Activated T-helper 1 cell treated with anti-CD3 and anti-CD28 coated beads, Interleukin-2, amount 50 U/mL, for 16 hours (primary cell): ENCODE measurements at regions not wholly inside any gene's neighbourhood (a gene's known extent, or its start where the extent isn't known, plus 50 kb on each side); places are given as distances from the start of the nearest gene placed in this dataset.
"Not testable (repeated sequence)": the region's sequence is repeated elsewhere in the genome, so short reads cannot be mapped to it uniquely, and the experiment has no call there.

Source experiments
- DNase-seq, 2 donors: peaks; one replicate each; pipeline ENCODE4 v3.0.0-alpha.2; 2020; ENCODE audit warnings: low read depth in 1 of 2, low spot score in 1 of 2

DNA sequence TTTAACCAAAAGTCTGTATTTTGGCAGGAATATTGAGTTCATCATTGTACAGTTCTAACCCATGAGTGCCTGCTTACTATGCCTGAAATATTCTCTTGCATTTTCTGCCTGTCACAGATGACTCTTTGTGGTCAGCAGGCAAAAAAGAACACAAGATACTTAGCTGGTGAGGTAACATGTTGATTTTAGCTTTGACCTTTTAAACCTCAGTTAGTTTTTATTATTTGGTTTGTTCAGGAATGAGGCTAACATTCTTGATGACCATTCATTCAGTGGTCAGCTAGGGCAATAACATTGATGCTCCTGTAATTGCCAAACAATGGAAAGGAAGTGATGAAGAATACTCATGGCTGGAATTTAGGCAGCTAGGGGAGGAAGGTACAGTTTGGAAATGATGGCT lies 491.2 kb downstream of the PIK3C3 start:
- no peak for DNase-seq

DNA sequence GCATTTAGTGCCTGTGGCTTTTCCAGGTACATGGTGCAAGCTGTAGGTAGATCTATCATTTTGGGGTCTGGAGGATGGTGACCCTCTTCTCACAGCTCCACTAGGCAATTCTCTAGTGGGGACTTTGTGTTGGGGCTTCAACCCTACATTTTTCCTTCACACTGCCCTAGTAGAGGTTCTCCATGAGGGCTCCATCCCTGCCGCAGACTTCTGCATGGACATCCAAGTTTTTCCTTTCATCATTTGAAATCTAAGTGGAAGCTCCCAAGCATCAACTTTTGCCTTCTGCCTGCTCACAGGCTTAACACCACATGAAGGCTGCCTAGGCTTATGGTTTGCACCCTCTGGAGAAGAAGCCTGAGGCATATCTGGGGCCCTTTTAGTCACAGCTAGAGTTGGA lies 492.7 kb downstream of the PIK3C3 start:
- no peak for DNase-seq

DNA sequence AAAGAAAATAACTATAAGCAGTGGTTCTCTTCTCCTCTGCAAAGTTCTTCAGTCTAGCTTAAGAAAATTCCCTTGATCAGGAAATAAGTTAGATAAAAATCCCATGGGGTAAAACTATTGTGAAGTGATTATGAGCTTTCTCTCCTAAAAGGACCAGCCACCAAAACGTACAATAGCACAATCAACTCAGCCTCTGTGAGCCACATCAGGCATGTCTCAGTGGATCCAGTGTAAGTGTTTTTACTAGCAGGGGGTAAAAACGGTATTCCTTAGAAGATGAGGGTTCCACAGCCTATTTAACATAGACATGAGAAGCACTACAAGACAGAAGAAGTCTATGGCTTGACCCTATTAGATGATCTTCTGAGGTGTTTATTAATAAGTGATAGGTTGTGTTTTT lies 503.2 kb downstream of the PIK3C3 start:
- no peak for DNase-seq

DNA sequence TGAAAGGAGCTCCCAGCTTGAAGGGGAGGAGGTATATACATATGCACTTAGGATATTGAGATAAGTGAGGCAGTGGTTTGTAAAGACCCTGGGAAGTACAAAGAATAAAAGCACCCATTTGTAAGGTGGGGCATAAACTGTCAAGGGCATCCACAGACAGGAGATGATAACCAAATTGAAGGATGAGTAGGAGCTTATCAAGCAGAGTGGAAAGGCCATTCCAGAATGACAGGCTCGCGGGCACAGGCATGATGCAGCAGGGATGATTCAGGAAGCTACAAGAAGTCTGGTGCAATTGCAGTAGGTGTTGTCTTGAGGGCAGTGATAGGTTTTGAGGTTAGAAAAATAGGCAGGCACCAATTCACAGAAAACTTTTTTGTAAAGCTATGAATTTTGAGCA lies 504.8 kb downstream of the PIK3C3 start:
- DNase-seq: no peak

DNA sequence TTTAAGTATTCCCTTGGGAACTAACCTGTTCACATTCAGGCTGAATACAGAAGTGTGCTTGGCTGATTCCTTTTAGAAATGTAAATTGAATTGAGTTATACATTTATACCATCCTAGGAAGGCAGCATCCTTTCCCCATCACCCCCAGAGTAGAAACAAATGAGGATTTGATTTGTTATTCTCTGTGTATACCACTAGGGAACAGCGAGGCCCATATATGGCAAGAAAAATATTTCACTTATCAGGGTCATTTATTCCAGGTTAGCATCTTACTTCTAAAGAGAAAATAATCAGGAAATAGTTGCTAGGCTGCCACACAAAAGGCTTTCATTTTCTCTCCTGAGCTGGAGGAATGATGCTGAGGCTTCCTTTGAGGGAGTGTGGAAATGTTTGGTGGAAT lies 516.9 kb downstream of the PIK3C3 start:
- DNase-seq: no peak

DNA sequence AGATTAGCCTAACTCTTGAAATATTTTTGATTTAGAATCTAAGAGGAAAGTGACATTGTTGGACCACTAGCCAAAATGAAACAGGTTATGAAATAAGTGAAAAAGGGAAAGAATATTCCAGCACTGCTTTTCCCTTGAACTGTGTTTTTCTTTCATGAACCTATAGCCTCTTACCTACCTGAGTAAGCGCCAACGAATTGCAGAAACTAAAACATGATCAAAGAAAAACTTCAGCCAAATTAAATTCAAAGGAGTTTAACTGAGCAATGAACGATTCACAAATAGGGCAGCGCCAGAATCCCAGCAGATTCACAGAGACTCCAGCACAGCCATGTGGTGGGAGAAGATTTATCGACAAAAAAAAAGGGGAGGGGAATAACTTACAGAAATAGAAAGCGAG lies 518.6 kb downstream of the PIK3C3 start:
- DNase-seq: no peak

DNA sequence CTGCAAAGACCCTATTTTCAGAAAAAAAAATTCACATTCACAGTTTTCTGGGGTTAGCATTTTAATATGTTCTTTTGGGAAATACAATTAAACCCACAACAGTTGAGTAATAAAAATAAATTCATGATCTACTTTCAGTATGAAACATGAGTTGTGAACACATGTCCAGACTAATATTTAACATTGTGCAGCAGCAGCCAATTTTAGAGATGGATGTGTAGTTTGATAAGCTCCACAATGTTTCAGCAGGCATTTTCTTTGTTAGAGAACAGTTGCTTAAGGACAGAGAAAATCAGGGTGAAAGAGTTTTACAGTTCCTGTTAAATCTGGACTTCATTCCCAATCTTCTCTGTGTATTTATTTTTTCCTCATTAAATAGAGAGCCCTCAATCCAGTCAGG lies 519.5 kb downstream of the PIK3C3 start:
- DNase-seq: no peak

DNA sequence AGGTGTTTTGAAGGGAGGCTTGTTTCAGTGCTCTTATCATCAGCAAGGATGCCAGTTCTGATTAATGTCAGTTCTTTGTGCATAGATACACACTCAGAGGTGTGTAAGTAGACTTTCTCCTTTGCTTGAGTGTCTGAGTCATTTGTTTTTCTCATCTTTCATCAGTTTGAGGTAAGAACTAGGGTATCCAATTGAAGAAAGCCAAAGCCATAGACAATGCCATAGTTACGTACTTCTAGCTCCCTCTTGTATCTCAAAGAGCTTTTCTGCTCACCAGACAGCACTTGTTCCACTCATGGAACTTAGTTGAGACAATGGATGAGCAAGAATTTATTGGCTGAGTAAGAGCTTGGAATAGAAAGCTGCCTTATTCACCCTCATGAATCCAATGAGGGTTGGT lies 520.1 kb downstream of the PIK3C3 start:
- DNase-seq: no peak

DNA sequence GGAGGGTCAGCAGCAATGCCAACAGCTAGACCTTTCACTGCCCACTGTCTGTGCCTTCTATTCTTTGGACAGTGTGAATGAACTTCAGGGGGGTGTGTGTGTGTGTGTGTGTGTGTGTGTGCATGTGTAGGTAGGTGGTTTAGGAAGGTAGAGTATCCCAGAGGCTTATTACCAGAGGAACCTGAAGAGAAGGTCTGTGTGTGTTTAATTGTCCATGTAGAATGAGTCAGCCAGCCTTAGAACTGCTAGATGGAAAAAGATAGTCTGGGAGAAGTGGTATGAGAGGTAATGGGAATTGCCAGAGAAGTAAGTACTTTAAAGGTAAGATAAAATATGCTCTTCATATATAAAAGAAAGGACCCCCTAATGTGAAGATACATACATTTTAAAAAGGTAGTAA lies 522.2 kb downstream of the PIK3C3 start:
- DNase-seq: no peak

DNA sequence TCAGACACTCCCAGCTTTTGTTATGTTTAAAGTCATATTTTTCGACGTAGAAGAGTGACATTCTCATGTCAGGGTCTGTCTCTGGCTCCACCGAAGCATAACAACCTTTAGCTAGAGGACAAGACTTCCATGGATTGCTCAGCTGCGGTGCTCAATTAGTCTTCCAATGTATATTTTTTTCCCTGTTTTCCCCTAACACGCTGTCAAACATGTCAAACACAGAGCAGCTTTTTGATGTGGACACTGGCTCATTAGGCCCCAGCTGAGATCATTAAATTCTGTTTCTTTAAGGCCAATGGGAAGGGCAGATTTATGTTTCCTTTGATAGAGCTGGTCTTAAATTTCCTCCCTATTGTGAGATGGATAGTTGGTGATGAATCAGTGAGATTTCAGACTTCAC lies 525.4 kb downstream of the PIK3C3 start:
- no peak for DNase-seq

DNA sequence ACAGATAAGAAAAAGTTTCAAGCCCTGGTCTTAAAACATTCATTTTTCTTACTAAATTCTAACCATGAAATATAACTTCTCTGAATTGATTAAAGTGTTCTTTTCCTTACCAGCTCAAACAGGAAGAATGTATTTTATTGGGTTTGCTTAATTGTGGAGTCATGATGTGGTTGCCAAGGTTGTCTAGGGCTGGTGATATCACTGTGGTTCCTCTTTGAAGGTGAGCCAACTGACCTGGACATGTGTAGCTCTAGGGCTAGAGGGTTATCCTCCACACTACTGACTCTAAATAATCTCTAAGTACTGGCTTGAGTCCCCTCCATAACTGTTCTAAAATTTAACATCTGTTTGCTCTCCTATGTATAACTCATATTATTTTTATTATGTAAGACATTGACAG lies 529.6 kb downstream of the PIK3C3 start:
- DNase-seq: no peak

DNA sequence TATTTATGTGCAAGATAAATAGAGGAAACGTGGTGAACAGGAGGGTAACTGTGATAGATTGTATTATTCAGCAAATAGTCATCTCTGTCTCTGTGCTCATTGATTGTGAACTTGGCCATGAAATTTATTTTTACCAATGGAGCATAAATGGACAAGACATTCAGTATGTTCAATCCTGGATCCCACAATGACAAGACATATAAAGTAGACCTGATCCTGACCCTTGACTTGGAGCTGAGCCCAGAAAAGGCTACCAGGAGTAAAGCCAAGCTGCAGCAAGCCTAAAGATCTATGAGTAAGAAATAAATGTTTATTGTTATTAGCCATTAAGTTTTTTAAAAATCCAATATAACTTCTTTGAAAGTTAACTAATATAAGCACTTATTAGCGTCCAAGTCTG lies 531.2 kb downstream of the PIK3C3 start:
- DNase-seq: no peak

DNA sequence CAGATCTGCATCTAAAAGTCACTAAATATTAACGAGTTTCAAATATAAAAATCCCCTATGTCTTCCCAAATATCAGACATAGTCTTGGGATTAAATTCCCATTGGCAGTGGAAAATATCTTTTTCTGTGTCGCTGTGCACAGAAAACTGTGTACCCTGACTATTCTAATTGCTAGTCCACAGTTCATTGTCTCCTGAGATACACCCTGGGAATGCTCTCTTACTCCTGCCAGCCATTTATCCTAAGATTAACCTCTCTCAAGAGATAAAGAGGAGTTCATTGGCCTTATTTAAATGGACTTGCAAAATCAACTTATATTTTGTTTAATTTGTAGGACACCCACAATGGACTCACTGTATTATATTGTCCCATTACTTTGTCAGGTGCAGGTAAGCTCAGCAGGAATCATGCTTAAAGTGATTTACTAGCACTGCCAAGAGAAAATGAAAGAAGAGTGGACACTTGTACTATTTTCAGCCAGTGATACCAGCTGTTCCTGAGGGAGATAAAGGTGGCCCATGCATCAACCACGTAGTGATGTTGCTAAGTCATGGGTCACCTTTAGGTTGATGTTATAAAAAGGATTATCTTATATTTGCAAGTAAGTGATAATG lies 553.8 kb downstream of the PIK3C3 start:
- no peak for DNase-seq

DNA sequence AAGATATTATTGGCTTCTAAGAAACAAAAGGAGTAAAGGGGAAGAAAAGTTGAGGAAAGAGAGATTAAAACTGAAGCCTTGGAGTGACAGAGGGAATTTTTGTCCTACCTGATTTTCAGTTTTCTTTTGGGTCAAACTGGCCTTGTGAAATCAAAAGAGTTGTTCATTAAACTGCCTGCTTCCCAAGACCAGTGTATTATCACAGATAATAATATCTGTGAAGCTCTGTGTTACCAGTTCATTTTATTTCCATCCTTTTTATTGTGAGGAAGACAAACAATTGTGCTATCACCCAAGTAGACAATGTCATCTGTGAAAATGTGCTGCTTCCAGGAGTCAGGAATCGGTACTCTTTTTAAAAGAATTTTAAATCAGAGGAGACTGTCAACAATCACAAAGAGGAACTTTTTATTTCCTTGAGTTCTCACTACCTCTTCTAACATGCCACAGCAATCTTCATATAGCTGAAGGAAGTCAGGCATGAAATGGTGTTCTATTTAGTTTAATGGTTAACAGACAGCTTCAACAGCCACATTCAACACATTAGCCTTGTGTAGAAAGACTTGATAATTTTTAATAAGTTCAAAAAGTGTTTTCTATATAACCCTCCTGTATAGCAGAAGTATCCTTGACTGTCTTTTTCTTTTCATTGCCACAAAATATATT lies 554.8 kb downstream of the PIK3C3 start:
- DNase-seq: no peak

DNA sequence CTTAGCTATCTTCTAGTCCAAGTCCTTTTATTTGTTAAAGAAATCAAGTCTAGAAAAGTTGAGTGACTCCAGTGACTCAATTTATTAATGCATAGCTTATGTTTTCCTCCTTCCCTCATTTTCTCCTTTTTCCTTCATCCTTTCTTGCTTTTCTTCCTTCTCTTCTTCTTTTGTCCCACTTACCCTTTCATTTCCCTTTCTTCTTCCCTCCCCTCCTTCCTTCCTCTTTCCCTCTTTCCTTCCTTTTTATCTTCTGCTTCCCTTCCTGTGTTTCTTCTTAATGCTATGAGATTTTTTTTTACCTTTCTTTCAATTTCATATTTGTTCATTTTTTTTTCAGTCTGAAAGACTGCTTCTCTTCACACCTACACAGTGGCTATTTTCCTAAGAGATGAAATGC lies 555.5 kb downstream of the PIK3C3 start:
- DNase-seq: no peak

DNA sequence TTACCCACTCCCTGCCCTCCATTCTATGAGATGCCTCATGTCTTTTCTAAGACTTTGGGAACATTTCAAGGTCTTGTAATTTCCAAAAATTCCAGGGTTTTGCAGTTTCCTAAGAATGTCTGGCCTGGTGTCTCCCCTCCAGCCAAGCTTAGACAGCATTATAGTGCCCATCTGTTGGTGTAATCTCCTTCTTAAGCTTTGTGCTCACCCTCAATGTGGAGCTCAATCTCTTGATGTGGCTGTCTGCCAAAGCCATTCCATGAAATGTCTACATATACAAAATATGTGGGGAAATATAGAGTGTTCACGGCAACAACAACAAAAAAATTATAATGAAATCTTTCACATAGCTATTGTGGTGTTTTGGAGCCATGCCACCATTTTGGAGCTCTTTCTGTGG lies 558.4 kb downstream of the PIK3C3 start:
- DNase-seq: no peak

DNA sequence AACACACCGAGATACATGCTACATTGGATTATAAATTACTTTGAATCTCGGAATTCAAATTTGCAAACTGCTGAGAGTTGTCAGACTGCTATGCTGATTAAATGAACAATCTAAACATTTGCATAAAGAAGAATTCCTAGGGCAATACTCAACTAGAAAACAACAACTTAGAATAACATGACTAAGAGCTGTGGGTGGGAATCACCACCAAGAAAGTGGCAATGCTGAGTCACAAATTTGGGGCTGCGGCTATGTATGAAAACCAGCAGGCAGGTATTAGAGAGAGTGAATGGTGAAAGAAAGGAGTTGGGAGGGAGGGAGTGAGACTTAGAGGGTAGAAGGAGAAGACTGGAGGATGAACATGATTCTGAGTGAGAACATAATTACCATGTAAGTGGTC lies 559.5 kb downstream of the PIK3C3 start:
- DNase-seq: no peak

DNA sequence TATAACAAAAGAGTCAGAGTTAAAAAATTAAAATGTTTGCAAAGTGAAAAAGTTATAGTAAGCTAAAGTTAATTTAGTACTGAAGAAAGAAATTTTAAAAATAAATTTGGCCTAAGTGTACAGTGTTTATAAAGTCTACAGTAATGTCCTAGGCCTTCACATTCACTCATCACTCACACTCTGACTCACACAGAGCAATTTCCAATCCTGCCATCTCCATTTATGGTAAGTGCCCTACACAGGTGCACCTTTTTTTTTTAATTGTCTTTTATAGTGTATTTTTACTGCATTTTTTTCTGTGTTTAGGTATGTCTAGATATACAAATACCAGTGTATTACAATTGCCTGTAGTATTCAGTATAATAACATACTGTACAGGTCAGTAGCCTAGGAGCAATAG lies 562.9 kb downstream of the PIK3C3 start:
- DNase-seq: no peak

DNA sequence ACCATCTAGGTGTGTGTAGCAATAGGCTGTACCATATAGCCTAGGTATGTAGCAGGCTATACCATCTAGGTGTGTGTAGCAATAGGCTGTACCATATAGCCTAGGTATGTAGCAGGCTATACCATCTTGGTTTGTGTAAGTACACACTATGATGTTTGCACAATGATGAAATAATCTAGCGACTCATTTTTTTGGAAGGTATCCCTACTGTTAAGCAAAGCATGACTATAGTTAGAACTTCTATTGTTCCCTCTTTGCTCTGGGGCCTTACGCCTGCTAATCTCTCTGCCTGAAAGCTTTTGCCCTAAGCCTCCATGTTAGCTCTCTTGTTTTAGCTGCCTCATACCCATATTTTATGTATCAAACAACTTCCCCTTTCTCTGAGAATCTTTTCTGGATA lies 563.3 kb downstream of the PIK3C3 start:
- DNase-seq: not testable (repeated sequence)

DNA sequence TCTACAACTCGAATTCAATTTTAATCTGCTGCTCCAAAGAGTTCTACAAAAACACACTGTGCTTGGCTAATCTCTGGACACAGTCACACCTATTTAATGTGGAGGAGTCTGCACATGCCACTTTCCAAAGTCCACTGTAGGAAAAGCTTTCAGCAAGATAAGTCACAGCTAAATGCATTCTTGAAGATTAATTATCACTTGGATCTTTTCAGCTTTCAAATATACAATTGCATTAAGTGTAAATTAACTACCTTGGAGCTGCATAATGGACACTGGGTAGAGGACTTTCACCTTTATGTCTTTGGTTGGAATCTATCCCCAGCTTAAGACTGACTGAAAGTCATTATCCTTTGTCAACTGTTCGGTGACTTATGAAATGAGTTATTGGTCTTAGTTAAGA lies 565.1 kb downstream of the PIK3C3 start:
- DNase-seq: no peak

DNA sequence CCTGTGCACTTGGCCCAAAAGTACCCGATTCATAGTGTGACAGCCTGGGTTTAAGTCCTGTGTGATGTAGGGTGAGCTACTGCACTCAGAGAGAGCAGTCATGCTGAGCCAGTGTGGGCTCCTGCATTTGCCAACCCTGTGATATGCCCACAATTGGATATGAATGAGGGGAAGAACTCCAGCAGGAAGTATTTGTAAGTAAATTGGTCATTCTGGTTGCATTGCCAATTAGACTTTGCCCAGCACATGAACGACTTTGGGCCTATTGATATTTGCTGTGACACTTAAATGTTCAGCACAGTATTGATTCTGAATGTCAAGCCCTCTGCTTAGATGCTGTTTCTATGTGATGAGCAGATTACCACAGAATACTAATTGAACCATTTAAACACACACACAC lies 570.9 kb downstream of the PIK3C3 start:
- DNase-seq: no peak

DNA sequence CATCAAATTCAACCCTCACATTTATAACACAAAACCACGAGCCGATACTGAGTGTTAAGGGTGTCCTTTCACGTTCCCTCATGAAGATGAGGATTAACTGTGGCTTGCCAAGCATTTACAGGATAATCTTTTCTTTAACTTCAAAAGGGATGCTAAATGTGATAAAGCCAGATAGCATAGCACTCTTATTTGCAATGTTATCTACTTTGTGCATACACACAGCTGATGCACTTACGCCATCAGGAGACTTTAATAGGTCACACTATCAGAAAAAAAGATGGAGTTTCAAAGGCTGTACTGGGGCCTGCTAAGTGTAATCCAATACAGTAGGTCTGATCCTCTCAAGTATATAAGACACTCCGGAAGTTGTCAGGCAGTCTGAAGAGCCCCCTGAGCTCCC lies 572.7 kb downstream of the PIK3C3 start:
- DNase-seq: no peak

DNA sequence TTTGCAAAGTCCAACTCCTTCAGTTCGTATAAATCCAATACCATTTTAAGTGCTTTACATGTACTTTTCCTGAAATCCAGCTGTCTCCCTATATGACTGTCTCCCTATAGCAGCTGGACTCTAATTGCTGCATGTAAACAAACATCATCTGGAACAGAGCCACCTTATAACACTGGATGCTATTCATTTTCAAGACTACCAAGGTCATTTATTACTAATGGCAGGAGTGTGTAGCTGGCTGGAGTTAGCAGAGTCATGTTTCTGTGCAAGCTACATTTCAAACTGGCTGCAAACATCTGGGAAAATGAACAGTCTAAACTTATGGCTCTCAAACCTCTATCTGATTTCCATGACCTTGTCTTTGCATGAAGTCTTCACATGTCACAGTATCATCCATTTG lies 575.2 kb downstream of the PIK3C3 start:
- DNase-seq: no peak
